Thyroid gland (tissue), 4 donors: ENCODE measurements at regions not wholly inside any gene's neighbourhood (a gene's known extent, or its start where the extent isn't known, plus 50 kb on each side); places are given as distances from the start of the nearest gene placed in this dataset.

Experiments used
- CTCF ChIP-seq, 6 experiments: fragments of 200-600 bp in 3 of 6; fragments of 450-650 bp in 3 of 6; sonication (generic) in 3 of 6; IDR thresholded peaks; one replicate each; pipeline ENCODE4 v1.5.1; 2016 to 2019; ENCODE audit warnings: antibody characterized with exemption in 6 of 6, mild to moderate bottlenecking in 2 of 6, inconsistent platforms in 1 of 6, moderate library complexity in 1 of 6
- POLR2A ChIP-seq, 2 donors: fragments of 450-650 bp; IDR thresholded peaks; one replicate each; pipeline ENCODE4 v1.6.1; 2017; ENCODE audit warnings: antibody characterized with exemption in 2 of 2, mild to moderate bottlenecking in 2 of 2, moderate library complexity in 1 of 2

DNA sequence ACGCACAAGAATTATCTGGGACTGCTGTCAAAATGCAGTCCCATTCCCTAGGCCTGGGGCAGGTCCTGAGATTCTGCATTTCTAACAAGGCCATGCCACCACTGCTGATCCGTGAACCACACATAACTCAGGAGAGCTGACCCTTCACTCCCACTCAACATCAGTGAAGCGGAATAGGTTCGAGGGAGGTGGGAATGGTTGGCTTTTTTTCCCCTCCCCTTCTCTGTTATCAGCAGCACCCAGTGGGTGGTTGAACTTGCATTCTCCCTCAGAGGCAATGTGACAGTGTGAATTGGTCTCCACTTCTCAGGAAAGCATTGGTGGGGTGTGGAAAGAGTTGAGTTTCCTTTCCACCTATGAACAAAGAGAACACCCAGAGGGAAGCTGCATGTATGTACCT is 344.3 kb downstream of the GADD45G start:
- TF ChIP-seq POLR2A (IDR thresholded peaks at IDR 0.05), result no peak
- TF ChIP-seq CTCF (IDR thresholded peaks at IDR 0.05), result no peak
